Stimulated activated CD8-positive, alpha-beta memory T cell treated with anti-CD3 and anti-CD28 coated beads, Interleukin-15, amount 100 ng/mL, for 48 hours (primary cell): ENCODE measurements at regions not wholly inside any gene's neighbourhood (a gene's known extent, or its start where the extent isn't known, plus 50 kb on each side); places are given as distances from the start of the nearest gene placed in this dataset.
A peak's percentile ranks its signal among the peaks of the same experiment; 100 is the strongest.
"Not testable (repeated sequence)": the region's sequence is repeated elsewhere in the genome, so short reads cannot be mapped to it uniquely, and the experiment has no call there.

Source experiments
- DNase-seq, 2 donors: peaks; one replicate each; pipeline ENCODE4 v3.0.0-alpha.2; 2020; ENCODE audit warnings: low read depth in 2 of 2

- no peak for DNase-seq
These were observed 127.6 kb upstream of the SLC1A3 start for GRCh38 chr5:36478646-36479317.

- DNase-seq, result no peak
These were observed 124.8 kb upstream of the SLC1A3 start for GRCh38 chr5:36481454-36482120.

DNA sequence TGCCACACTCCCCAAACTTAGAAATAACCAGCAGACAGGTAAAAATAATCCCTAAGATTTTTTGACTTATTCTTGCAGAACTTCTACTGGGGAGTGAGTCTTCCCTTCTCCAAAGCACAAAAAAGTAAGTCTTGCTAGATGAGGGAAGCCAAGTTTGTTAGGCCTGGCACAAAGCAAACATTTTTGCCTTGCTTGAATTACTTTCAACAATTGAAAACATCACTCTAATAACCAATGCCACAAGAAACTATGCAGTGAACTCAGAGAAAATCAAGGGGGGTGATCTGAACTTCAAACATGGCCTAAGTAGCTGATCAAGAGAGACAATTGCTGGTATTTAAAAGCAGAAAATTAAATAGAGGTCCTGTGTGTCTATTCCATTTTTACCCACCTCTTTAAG lies 123.6 kb upstream of the SLC1A3 start:
- DNase-seq, result no peak

DNA sequence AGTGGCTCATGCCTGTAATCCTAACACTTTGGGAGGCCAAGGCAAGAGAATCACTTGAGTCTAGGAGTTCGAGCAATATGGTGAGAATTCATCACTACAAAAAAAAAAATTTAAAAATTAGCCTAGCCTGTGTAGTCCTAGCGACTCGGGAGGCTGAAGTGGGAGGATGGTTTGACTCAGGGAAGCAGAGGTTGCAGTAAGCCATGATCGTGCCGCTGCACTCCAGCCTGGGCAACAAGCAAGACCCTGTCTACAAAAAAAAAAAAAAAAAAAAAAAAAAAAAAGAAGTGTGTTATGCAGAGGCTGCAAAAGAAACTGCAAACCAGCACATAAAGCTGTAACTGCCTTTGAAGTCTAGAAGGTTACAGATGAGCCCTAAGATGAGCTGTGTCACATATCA lies 116.9 kb upstream of the SLC1A3 start:
- no peak for DNase-seq

- DNase-seq, result no peak
These were observed 114.5 kb upstream of the SLC1A3 start for GRCh38 chr5:36491856-36492255.

GRCh38 chr5:36492984-36493654 lies 113.3 kb upstream of the SLC1A3 start:
- no peak for DNase-seq

DNA sequence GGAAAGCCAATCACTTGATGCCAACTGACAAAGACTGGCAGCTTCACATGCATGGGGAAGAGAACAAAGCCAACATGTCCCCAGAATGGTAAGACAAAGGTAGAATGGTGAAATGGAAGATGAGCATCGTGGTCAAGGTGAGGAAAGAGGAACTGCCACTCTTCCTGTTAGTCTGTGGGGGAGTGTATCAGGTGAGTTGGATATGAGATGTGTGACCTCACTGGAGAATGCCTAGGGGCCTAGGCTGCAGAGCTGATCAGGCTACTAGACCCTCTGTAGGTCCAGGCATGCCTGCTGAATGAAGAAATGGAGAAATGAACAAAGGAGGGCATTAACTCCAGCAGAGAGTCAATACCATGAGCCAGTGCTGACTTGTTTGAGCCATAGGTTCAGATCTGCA lies 112.4 kb upstream of the SLC1A3 start:
- no peak for DNase-seq

GRCh38 chr5:36494841-36495601 lies 111.4 kb upstream of the SLC1A3 start:
- no peak for DNase-seq

GRCh38 chr5:36495611-36496010 lies 110.8 kb upstream of the SLC1A3 start:
- no peak for DNase-seq

GRCh38 chr5:36496471-36496870 lies 109.9 kb upstream of the SLC1A3 start:
- no peak for DNase-seq

GRCh38 chr5:36502608-36503007 lies 103.8 kb upstream of the SLC1A3 start:
- no peak for DNase-seq

DNA sequence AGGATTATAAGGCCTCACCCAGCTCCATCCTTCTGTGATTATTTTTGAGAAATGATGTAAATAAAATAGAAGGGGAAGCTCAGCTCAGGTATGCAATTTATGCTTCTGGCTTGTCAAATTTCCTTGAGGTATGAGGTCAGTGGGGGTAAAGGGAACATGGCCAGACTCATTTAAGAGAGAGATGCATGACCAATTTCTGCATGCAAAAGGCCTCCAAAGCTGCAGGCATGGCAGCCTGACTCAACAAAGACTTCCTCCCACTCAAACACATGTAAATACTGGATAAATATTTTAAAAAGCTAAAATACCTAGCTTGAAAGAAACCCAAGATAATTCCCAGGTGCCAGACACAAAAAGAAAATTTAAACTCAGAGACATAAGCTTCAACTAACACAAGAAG lies 101.4 kb upstream of the SLC1A3 start:
- DNase-seq, result no peak

GRCh38 chr5:36507332-36507952 lies 99.0 kb upstream of the SLC1A3 start:
- DNase-seq, result peak; percentile 27 to 42

GRCh38 chr5:36508331-36508730 lies 98.1 kb upstream of the SLC1A3 start:
- not testable (repeated sequence) for DNase-seq

GRCh38 chr5:36513647-36514046 lies 92.8 kb upstream of the SLC1A3 start:
- DNase-seq, result not testable (repeated sequence)

DNA sequence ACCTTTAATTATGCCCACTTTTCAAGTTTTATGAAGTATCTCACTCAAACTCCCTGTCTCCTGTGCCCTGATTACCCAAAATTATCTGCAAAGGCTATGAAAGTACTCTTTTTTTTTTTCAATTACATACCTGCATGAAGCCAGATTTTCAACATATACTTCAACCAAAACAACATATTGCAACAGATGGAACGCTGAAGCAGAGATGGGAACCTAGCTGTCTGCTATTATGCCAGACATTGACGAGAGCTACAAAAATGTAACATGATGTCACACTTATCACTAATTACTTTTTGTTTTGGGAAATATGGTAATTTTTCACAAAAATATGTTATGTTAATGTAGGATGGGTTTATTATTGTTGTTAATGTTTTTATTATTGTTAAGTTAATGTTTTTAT lies 86.5 kb upstream of the SLC1A3 start:
- DNase-seq, result no peak

GRCh38 chr5:36521219-36521618 lies 85.2 kb upstream of the SLC1A3 start:
- DNase-seq, result no peak

GRCh38 chr5:36521838-36522745 lies 84.3 kb upstream of the SLC1A3 start:
- DNase-seq, result no peak

DNA sequence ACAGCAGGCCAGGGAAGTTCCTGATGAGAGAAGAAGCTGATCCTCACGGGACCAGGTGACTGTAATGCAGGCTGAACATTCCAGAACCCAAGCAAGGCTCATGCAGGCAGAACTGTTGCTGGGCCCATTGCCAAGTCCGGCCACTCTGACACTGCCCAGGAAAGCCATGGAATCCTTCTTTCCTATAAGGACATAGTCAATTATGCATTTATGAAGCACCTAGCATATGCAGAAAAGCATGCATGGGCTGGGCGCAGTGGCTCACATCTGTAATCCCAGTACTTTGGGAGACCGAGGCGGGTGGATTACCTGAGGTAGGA lies 83.7 kb upstream of the SLC1A3 start:
- DNase-seq, result no peak

- DNase-seq, result no peak
These were observed 83.0 kb upstream of the SLC1A3 start for GRCh38 chr5:36523450-36523849.

- DNase-seq, result no peak
These were observed 82.5 kb upstream of the SLC1A3 start for GRCh38 chr5:36523926-36524325.
